ENCODE measurements at regions not wholly inside any gene's neighbourhood (a gene's known extent, or its start where the extent isn't known, plus 50 kb on each side); places are given as distances from the start of the nearest gene placed in this dataset.

DNA sequence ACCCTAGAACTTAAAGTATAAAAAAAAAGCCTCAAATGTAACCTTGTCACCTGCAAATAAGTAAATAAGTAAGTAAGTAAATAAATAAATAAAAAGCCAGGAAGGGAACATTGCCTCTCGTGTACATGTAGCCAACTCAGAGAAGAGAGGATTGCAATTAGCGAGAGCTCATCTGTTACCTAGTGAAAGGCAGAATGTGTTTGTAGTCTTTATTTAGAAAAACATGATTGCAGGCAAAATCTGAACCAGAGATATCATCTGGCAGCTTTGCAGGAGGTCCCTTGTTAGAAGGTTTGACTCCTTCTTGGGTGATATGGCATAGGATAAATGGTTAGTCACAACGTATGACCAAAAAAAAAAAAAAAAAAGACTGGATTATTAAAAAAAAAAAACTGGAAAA lies 71.6 kb upstream of the SYN2 start:
- FAIRE-seq, result no peak
- no peak overlapping the region for H3K4me3 ChIP-seq (ENCODE audit: low read length in 3 of 3)
- H3K4me1 ChIP-seq (ENCODE audit: control insufficient read depth in 2 of 3, insufficient read depth in 2 of 3, low read depth in 1 of 3, low read length in 3 of 3), result no peaks in the 10 kb centered on the region
- DNase-seq, result no peak
- no peaks in the 10 kb centered on the region for H3K27me3 ChIP-seq (ENCODE audit: control insufficient read depth, insufficient read depth, low read length)
- H3K27ac ChIP-seq (ENCODE audit: low read depth in 2 of 2, low read length in 2 of 2), result no peak overlapping the region
- no peaks in the 10 kb centered on the region for H3K36me3 ChIP-seq (ENCODE audit: control insufficient read depth in 2 of 3, insufficient read depth in 3 of 3, low read length in 3 of 3)
- TF ChIP-seq, protein P1, sequence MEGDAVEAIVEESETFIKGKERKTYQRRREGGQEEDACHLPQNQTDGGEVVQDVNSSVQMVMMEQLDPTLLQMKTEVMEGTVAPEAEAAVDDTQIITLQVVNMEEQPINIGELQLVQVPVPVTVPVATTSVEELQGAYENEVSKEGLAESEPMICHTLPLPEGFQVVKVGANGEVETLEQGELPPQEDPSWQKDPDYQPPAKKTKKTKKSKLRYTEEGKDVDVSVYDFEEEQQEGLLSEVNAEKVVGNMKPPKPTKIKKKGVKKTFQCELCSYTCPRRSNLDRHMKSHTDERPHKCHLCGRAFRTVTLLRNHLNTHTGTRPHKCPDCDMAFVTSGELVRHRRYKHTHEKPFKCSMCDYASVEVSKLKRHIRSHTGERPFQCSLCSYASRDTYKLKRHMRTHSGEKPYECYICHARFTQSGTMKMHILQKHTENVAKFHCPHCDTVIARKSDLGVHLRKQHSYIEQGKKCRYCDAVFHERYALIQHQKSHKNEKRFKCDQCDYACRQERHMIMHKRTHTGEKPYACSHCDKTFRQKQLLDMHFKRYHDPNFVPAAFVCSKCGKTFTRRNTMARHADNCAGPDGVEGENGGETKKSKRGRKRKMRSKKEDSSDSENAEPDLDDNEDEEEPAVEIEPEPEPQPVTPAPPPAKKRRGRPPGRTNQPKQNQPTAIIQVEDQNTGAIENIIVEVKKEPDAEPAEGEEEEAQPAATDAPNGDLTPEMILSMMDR (IDR thresholded peaks at IDR 0.05; ENCODE audit: borderline replicate concordance, extremely low read depth, insufficient read depth), result no peak
- no peaks in the 10 kb centered on the region for H3K9me3 ChIP-seq (ENCODE audit: control insufficient read depth in 2 of 3, insufficient read depth in 1 of 3, low read length in 3 of 3)
- H3K9ac ChIP-seq (ENCODE audit: low read length in 3 of 3), result no peak overlapping the region
- intact Hi-C loops (cut with DNase I), result no loop called here

DNA sequence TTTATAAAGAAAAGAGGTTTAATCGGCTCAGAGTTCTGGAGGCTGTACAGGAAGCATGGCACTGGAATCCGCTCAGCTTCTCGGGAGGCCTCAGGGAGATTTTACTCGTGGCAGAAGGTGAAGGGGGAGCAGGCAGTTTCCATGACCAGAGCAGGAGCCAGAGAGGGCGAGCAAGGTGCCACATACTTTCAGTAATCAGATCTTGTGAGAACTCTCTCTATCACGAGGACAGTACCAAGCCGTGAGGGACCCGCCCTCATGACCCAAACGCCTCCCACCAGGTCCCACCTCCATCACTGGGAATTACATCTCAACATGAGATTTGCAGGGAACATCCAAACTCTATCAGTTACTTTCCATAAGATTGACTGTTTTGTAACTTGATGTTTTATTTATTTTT lies 70.7 kb upstream of the SYN2 start:
- no peaks in the 10 kb centered on the region for H3K36me3 ChIP-seq (ENCODE audit: control insufficient read depth in 2 of 3, insufficient read depth in 3 of 3, low read length in 3 of 3)
- no peak for DNase-seq
- intact Hi-C loops (cut with DNase I), result no loop called here
- TF ChIP-seq, protein P1 (IDR thresholded peaks at IDR 0.05; ENCODE audit: borderline replicate concordance, extremely low read depth, insufficient read depth), result no peak
- H3K27me3 ChIP-seq (ENCODE audit: control insufficient read depth, insufficient read depth, low read length), result no peaks in the 10 kb centered on the region
- H3K9ac ChIP-seq (ENCODE audit: low read length in 3 of 3), result no peak overlapping the region
- H3K4me1 ChIP-seq (ENCODE audit: control insufficient read depth in 2 of 3, insufficient read depth in 2 of 3, low read depth in 1 of 3, low read length in 3 of 3), result no peaks in the 10 kb centered on the region
- no peak overlapping the region for H3K4me3 ChIP-seq (ENCODE audit: low read length in 3 of 3)
- no peak for FAIRE-seq
- H3K9me3 ChIP-seq (ENCODE audit: control insufficient read depth in 2 of 3, insufficient read depth in 1 of 3, low read length in 3 of 3), result no peaks in the 10 kb centered on the region
- no peak overlapping the region for H3K27ac ChIP-seq (ENCODE audit: low read depth in 2 of 2, low read length in 2 of 2)

DNA sequence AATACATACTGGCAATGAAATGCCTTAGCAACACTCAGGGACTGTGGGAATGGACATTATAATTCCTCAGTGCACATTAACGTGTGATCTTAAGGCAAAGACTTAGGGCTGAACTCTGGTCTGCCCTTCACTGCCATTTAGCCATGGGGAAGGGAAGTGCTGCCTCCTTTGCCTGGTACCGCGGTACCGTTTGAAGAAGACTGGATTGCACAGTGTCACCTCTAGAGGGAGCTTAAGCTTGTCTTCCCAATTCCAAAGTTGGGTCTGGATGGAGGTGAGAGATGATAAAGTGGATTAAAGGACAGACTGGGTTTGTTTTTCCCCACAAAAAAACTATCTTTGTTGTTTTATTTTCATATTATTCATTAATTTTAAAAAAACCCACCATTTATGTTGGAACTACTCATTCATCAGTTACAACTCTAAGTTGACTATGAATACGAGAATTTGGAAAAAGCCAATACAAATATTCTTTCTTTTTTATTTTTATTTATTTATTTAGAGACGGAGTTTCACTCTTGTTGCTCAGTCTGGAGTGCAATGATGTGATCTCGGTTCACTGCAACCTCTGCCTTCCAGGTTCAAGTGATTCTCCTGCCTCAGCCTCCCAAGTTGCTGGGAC lies 60.0 kb upstream of the SYN2 start:
- DNase-seq (peak in 2 of 5 donors; percentile 17 to 48), FAIRE-seq (peak; percentile 69)
- intact Hi-C loops (cut with DNase I), result no loop called here

More for the DNA sequence above, 60.0 kb upstream of the SYN2 start:
- H3K4me3 ChIP-seq (ENCODE audit: low read length in 3 of 3), result no peak overlapping the region
- H3K36me3 ChIP-seq (ENCODE audit: control insufficient read depth in 2 of 3, insufficient read depth in 3 of 3, low read length in 3 of 3), result no peaks in the 10 kb centered on the region
- no peak overlapping the region for H3K9ac ChIP-seq (ENCODE audit: low read length in 3 of 3)
- H3K27me3 ChIP-seq (ENCODE audit: control insufficient read depth, insufficient read depth, low read length), result no peaks in the 10 kb centered on the region
- H3K27ac ChIP-seq (ENCODE audit: low read depth in 2 of 2, low read length in 2 of 2), result no peak overlapping the region
- H3K9me3 ChIP-seq (ENCODE audit: control insufficient read depth in 2 of 3, insufficient read depth in 1 of 3, low read length in 3 of 3), result no peaks in the 10 kb centered on the region
- H3K4me1 ChIP-seq (ENCODE audit: control insufficient read depth in 2 of 3, insufficient read depth in 2 of 3, low read depth in 1 of 3, low read length in 3 of 3), result no peaks in the 10 kb centered on the region
- TF ChIP-seq, protein P1 (IDR thresholded peaks at IDR 0.05; ENCODE audit: borderline replicate concordance, extremely low read depth, insufficient read depth), result peak; percentile 60

Measured in kidney (tissue), 13 donors.